ENCODE measurements at regions not wholly inside any gene's neighbourhood (a gene's known extent, or its start where the extent isn't known, plus 50 kb on each side); places are given as distances from the start of the nearest gene placed in this dataset.

- CTCF ChIA-PET, result no interaction called here
Observed at GRCh38 chr1:81052162-81052561, 748.6 kb upstream of the ADGRL2 start.

GRCh38 chr1:81050390-81050789 is 750.3 kb upstream of the ADGRL2 start:
- ATAC-seq (ENCODE audit: low read depth) (no peak), DNase-seq (no peak)
- Mint-ChIP-seq H3K27ac (no peak overlapping the region), H3K4me1 (no peaks in the 10 kb centered on the region), H3K36me3 (ENCODE audit: low read depth) (no peaks in the 10 kb centered on the region), H3K27me3 (no peaks in the 10 kb centered on the region), H3K9me3 (no peaks in the 10 kb centered on the region), H3K4me3 (no peak overlapping the region)
- ChIA-PET POLR2A (no interaction called here), CTCF (no interaction called here)
- intact Hi-C loops (cut with micrococcal nuclease), result no loop called here
- TF ChIP-seq, protein P1, sequence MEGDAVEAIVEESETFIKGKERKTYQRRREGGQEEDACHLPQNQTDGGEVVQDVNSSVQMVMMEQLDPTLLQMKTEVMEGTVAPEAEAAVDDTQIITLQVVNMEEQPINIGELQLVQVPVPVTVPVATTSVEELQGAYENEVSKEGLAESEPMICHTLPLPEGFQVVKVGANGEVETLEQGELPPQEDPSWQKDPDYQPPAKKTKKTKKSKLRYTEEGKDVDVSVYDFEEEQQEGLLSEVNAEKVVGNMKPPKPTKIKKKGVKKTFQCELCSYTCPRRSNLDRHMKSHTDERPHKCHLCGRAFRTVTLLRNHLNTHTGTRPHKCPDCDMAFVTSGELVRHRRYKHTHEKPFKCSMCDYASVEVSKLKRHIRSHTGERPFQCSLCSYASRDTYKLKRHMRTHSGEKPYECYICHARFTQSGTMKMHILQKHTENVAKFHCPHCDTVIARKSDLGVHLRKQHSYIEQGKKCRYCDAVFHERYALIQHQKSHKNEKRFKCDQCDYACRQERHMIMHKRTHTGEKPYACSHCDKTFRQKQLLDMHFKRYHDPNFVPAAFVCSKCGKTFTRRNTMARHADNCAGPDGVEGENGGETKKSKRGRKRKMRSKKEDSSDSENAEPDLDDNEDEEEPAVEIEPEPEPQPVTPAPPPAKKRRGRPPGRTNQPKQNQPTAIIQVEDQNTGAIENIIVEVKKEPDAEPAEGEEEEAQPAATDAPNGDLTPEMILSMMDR (IDR thresholded peaks at IDR 0.05), result no peak

More at GRCh38 chr1:81052162-81052561, 748.6 kb upstream of the ADGRL2 start:
- TF ChIP-seq, protein P1 (IDR thresholded peaks at IDR 0.05), result no peak
- no peaks in the 10 kb centered on the region for H3K36me3 Mint-ChIP-seq (ENCODE audit: low read depth)
- intact Hi-C loops (cut with micrococcal nuclease), result no loop called here
- no peak for ATAC-seq (ENCODE audit: low read depth)
- DNase-seq, result no peak
- no peaks in the 10 kb centered on the region for H3K27me3 Mint-ChIP-seq
- POLR2A ChIA-PET, result no interaction called here
- H3K4me1 Mint-ChIP-seq, result no peaks in the 10 kb centered on the region
- H3K27ac Mint-ChIP-seq, result no peak overlapping the region
- no peaks in the 10 kb centered on the region for H3K9me3 Mint-ChIP-seq
- H3K4me3 Mint-ChIP-seq, result no peak overlapping the region

DNA sequence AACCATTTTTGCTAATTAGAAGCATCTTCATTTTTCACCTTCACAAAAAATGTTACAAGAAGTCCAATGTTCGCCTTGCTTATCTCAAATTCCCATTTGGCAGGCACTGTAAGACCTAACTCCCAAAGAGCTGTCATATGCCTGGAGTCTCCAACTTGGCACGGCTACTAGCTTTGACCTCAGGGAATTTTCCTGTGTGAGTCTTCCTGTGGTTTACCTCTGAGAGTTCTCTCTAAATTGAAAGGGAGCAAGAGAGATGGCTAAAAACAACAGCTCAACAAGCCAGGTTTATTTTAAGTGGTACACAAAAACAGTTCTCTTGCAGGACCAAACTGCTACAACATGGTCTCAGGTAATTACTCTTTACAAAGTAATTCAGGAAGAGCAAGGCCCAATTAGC is 756.0 kb upstream of the ADGRL2 start:
- H3K36me3 Mint-ChIP-seq (ENCODE audit: low read depth), result no peaks in the 10 kb centered on the region
- no peaks in the 10 kb centered on the region for H3K9me3 Mint-ChIP-seq
- no peaks in the 10 kb centered on the region for H3K27me3 Mint-ChIP-seq
- no peak for DNase-seq
- POLR2A ChIA-PET, result no interaction called here
- TF ChIP-seq, protein P1 (IDR thresholded peaks at IDR 0.05), result no peak
- no peaks in the 10 kb centered on the region for H3K4me1 Mint-ChIP-seq
- no peak overlapping the region for H3K4me3 Mint-ChIP-seq
- ATAC-seq (ENCODE audit: low read depth), result no peak
- H3K27ac Mint-ChIP-seq, result no peak overlapping the region
- intact Hi-C loops (cut with micrococcal nuclease), result no loop called here
- CTCF ChIA-PET, result no interaction called here

DNA sequence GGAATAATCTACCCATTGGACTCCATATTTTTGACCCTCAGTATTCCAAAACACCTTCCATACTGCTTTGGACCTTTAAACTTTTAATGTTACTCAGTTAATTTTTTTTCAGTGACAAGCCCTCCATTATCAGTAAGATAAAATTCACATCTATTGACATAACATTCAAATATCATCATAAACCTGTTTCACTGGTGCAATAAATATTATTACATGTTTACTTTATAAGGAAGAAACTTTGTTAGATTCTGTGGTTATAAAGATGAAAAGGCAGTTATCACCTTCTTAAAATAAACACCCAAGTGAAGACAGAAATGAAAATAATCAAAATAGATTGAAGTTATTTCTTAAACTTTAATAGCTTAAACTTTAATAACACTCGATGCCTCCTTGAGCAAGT is 758.5 kb upstream of the ADGRL2 start:
- Mint-ChIP-seq H3K4me3 (no peak overlapping the region), H3K27ac (no peak overlapping the region), H3K27me3 (no peaks in the 10 kb centered on the region), H3K4me1 (no peaks in the 10 kb centered on the region), H3K9me3 (peaks cover 2% of the 10 kb centered on the region), H3K36me3 (ENCODE audit: low read depth) (no peaks in the 10 kb centered on the region)
- intact Hi-C loops (cut with micrococcal nuclease), result no loop called here
- DNase-seq (no peak), ATAC-seq (ENCODE audit: low read depth) (no peak)
- POLR2A ChIA-PET, result no interaction called here
- TF ChIP-seq, protein P1 (IDR thresholded peaks at IDR 0.05), result no peak
- CTCF ChIA-PET, result no interaction called here

DNA sequence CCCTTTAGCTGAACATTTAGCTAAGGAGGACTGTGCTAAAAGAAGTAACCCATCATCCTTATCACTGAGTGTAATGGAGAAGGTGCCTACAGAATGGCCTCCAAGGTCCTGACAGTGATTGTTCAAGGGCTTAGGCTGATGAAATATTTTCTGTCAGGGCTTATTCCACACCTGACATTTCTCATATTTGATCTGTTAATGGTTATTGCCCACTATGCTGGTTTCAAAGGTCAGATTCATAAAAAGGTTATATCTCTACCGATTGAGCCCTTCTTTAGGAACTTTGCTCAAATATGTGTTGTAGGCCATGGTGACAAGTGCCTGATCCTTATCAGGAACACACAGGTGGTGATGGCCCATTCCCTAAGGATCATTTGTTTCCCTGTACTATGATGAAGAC is 766.4 kb upstream of the ADGRL2 start:
- no peaks in the 10 kb centered on the region for H3K4me1 Mint-ChIP-seq
- H3K4me3 Mint-ChIP-seq, result no peak overlapping the region
- no peak overlapping the region for H3K27ac Mint-ChIP-seq
- ChIA-PET POLR2A (no interaction called here), CTCF (interaction anchor here (0.7 kb wide), 1 partner anchor 802 kb away, joined by 3 read pairs; no protein-coding TSS in a partner anchor)
- no peaks in the 10 kb centered on the region for H3K36me3 Mint-ChIP-seq (ENCODE audit: low read depth)
- intact Hi-C loops (cut with micrococcal nuclease), result no loop called here
- H3K9me3 Mint-ChIP-seq, result peaks cover 5% of the 10 kb centered on the region
- DNase-seq (no peak), ATAC-seq (ENCODE audit: low read depth) (no peak)
- H3K27me3 Mint-ChIP-seq, result no peaks in the 10 kb centered on the region
- TF ChIP-seq, protein P1 (IDR thresholded peaks at IDR 0.05), result no peak
